Upper lobe of left lung (tissue), 6 donors: ENCODE measurements at regions not wholly inside any gene's neighbourhood (a gene's known extent, or its start where the extent isn't known, plus 50 kb on each side); places are given as distances from the start of the nearest gene placed in this dataset.

ENCODE experiments used
- ATAC-seq, 2 donors: fragments of 200-7000 bp; cut with Tn5 transposase; one replicate each; pipeline ENCODE4 v1.9.1; 2022; ENCODE audit warnings: mild to moderate bottlenecking in 2 of 2, moderate library complexity in 2 of 2; ENCODE audit not compliant: low FRiP score in 2 of 2
- DNase-seq, 2 donors: peaks; one replicate each; pipeline ENCODE4 v3.0.0-alpha.2; 2019 to 2020
- H3K27ac ChIP-seq, 4 donors: fragments of 200-600 bp; sonication (generic); one replicate each; pipeline ENCODE4 v1.5.1; 2016 to 2019
- H3K27me3 ChIP-seq, 4 donors: fragments of 200-600 bp; sonication (generic); one replicate each; pipeline ENCODE4 v1.5.1; 2017 to 2019
- H3K36me3 ChIP-seq, 4 donors: fragments of 200-600 bp; sonication (generic); one replicate each; pipeline ENCODE4 v1.5.1; 2016 to 2019
- H3K4me1 ChIP-seq, 4 donors: fragments of 200-600 bp; sonication (generic); one replicate each; pipeline ENCODE4 v1.5.1; 2018 to 2019
- H3K4me3 ChIP-seq, 4 donors: fragments of 200-600 bp; sonication (generic); one replicate each; pipeline ENCODE4 v1.5.1; 2017 to 2019; ENCODE audit warnings: mild to moderate bottlenecking in 2 of 4, moderate library complexity in 1 of 4
- H3K9me3 ChIP-seq, 4 donors: fragments of 200-600 bp; sonication (generic); one replicate each; pipeline ENCODE4 v1.5.1; 2018 to 2019
- CTCF ChIP-seq, 6 experiments: fragments of 450-650 bp in 4 of 6; fragments of 200-600 bp in 2 of 6; sonication (generic) in 2 of 6; IDR thresholded peaks; one replicate each; pipeline ENCODE4 v1.5.1; 2016 to 2019; ENCODE audit warnings: antibody characterized with exemption in 6 of 6
- EP300 ChIP-seq, 4 donors: sonication (generic); formaldehyde crosslinking; IDR thresholded peaks; one replicate each; pipeline ENCODE4 v1.5.1; 2017; ENCODE audit warnings: antibody characterized with exemption in 4 of 4, control low read depth in 2 of 4
- POLR2A ChIP-seq, 4 donors: fragments of 450-650 bp; IDR thresholded peaks; one replicate each; pipeline ENCODE4 v1.5.1; 2016 to 2017; ENCODE audit warnings: antibody characterized with exemption in 4 of 4, mild to moderate bottlenecking in 2 of 4
- POLR2AphosphoS5 ChIP-seq, 2 donors: sonication (generic); formaldehyde crosslinking; IDR thresholded peaks; one replicate each; pipeline ENCODE4 v1.5.1; 2017; ENCODE audit warnings: antibody characterized with exemption in 2 of 2
- WGBS, 2 donors: methylation state at CpG; one replicate each; pipeline ENCODE4 v1.1.5; 2017 to 2018; 5-methylcytosine and 5-hydroxymethylcytosine counted together
- donor health status: DM: no; HTN: no; CAD: no; lungs with moderate emphysema.
- donor health status: DM: no; HTN: yes; CAD: no; lungs with severe emphysema.

GRCh38 chr6:84409911-84410310 is 182.5 kb upstream of the CEP162 start:
- TF ChIP-seq POLR2A (IDR thresholded peaks at IDR 0.05) (no peak), POLR2AphosphoS5 (IDR thresholded peaks at IDR 0.05) (no peak), EP300 (IDR thresholded peaks at IDR 0.05) (no peak), CTCF (IDR thresholded peaks at IDR 0.05) (no peak)
- WGBS, 2 donors, result 100% methylated on average over 1 of the region's 1 CpG
- H3K4me3 ChIP-seq, result no peak overlapping the region
- H3K27me3 ChIP-seq, result no peaks in the 10 kb centered on the region
- no peaks in the 10 kb centered on the region for H3K4me1 ChIP-seq
- no peaks in the 10 kb centered on the region for H3K36me3 ChIP-seq
- ATAC-seq, result no peak
- no peak for DNase-seq
- no peaks in the 10 kb centered on the region for H3K9me3 ChIP-seq
- no peak overlapping the region for H3K27ac ChIP-seq

GRCh38 chr6:84408028-84408427 is 180.6 kb upstream of the CEP162 start:
- no peaks in the 10 kb centered on the region for H3K36me3 ChIP-seq
- ATAC-seq (no peak), DNase-seq (no peak)
- H3K4me3 ChIP-seq, result no peak overlapping the region
- no peak overlapping the region for H3K27ac ChIP-seq
- H3K9me3 ChIP-seq, result no peaks in the 10 kb centered on the region
- WGBS, 2 donors, result 61 to 69% methylated on average over 4 of the region's 4 CpGs
- TF ChIP-seq CTCF (IDR thresholded peaks at IDR 0.05) (no peak), POLR2AphosphoS5 (IDR thresholded peaks at IDR 0.05) (no peak), POLR2A (IDR thresholded peaks at IDR 0.05) (no peak), EP300 (IDR thresholded peaks at IDR 0.05) (no peak)
- H3K27me3 ChIP-seq, result no peaks in the 10 kb centered on the region
- no peaks in the 10 kb centered on the region for H3K4me1 ChIP-seq

- TF ChIP-seq EP300 (IDR thresholded peaks at IDR 0.05) (no peak), CTCF (IDR thresholded peaks at IDR 0.05) (no peak), POLR2AphosphoS5 (IDR thresholded peaks at IDR 0.05) (no peak), POLR2A (IDR thresholded peaks at IDR 0.05) (no peak)
- Histone ChIP-seq H3K27me3 (no peaks in the 10 kb centered on the region), H3K4me1 (no peaks in the 10 kb centered on the region), H3K9me3 (no peaks in the 10 kb centered on the region), H3K4me3 (no peak overlapping the region), H3K27ac (no peak overlapping the region), H3K36me3 (no peaks in the 10 kb centered on the region)
- no peak for ATAC-seq
- no peak for DNase-seq
Measured at GRCh38 chr6:84403545-84403944, 176.1 kb upstream of the CEP162 start.

- H3K4me1 ChIP-seq, result no peaks in the 10 kb centered on the region
- WGBS, 2 donors, result 86 to 87% methylated on average over 2 of the region's 2 CpGs
- TF ChIP-seq CTCF (IDR thresholded peaks at IDR 0.05) (no peak), EP300 (IDR thresholded peaks at IDR 0.05) (no peak), POLR2A (IDR thresholded peaks at IDR 0.05) (no peak), POLR2AphosphoS5 (IDR thresholded peaks at IDR 0.05) (no peak)
- no peaks in the 10 kb centered on the region for H3K27me3 ChIP-seq
- H3K36me3 ChIP-seq, result no peaks in the 10 kb centered on the region
- DNase-seq, result no peak
- no peak overlapping the region for H3K4me3 ChIP-seq
- no peaks in the 10 kb centered on the region for H3K9me3 ChIP-seq
- no peak overlapping the region for H3K27ac ChIP-seq
- ATAC-seq, result no peak
Measured at GRCh38 chr6:84399003-84399402, 171.6 kb upstream of the CEP162 start.

GRCh38 chr6:84392261-84392660 is 164.8 kb upstream of the CEP162 start:
- H3K4me3 ChIP-seq, result no peak overlapping the region
- H3K27ac ChIP-seq, result no peak overlapping the region
- H3K27me3 ChIP-seq, result no peaks in the 10 kb centered on the region
- 78 to 82% methylated on average over 3 of the region's 3 CpGs for WGBS, 2 donors
- no peak for DNase-seq
- no peaks in the 10 kb centered on the region for H3K36me3 ChIP-seq
- no peak for TF ChIP-seq POLR2A (IDR thresholded peaks at IDR 0.05)
- no peak for TF ChIP-seq CTCF (IDR thresholded peaks at IDR 0.05)
- TF ChIP-seq EP300 (IDR thresholded peaks at IDR 0.05), result no peak
- TF ChIP-seq POLR2AphosphoS5 (IDR thresholded peaks at IDR 0.05), result no peak
- ATAC-seq, result no peak
- H3K4me1 ChIP-seq, result no peaks in the 10 kb centered on the region
- peaks cover 0 to 5% (median under 1%) of the 10 kb centered on the region in 4 donors for H3K9me3 ChIP-seq
